RWPE2 (cell line): ENCODE measurements at regions not wholly inside any gene's neighbourhood (a gene's known extent, or its start where the extent isn't known, plus 50 kb on each side); places are given as distances from the start of the nearest gene placed in this dataset.

Source experiments
- ATAC-seq: fragments of 200-7000 bp; cut with Tn5 transposase; 3 replicates; pipeline ENCODE4 v1.9.1; 2021; ENCODE audit warnings: low read depth
- DNase-seq: peaks from one replicate; pipeline ENCODE4 v3.0.0-alpha.2; 2020; ENCODE audit warnings: low spot score
- H3K27ac ChIP-seq: fragments of 450-650 bp; 2 replicates; pipeline ENCODE4 v1.5.1; 2017; ENCODE audit warnings: mild to moderate bottlenecking; ENCODE audit not compliant: poor library complexity, severe bottlenecking
- H3K27me3 ChIP-seq: fragments of 250-450 bp; sonication (Bioruptor Pico); 2 replicates; pipeline ENCODE4 v1.5.1; 2021; ENCODE audit warnings: mild to moderate bottlenecking, moderate library complexity; ENCODE audit not compliant: insufficient read depth, poor library complexity, severe bottlenecking
- H3K36me3 ChIP-seq: fragments of 250-450 bp; sonication (Bioruptor Pico); 2 replicates; pipeline ENCODE4 v1.5.1; 2020; ENCODE audit warnings: low read depth, mild to moderate bottlenecking, moderate library complexity
- H3K4me1 ChIP-seq: fragments of 250-450 bp; sonication (Bioruptor Pico); 2 replicates; pipeline ENCODE4 v1.5.1; 2021; ENCODE audit warnings: mild to moderate bottlenecking, moderate library complexity; ENCODE audit not compliant: insufficient read depth, poor library complexity, severe bottlenecking
- H3K4me3 ChIP-seq: fragments of 250-450 bp; sonication (Bioruptor Pico); 2 replicates; pipeline ENCODE4 v1.5.1; 2021; ENCODE audit warnings: mild to moderate bottlenecking, moderate library complexity; ENCODE audit not compliant: severe bottlenecking
- H3K9me3 ChIP-seq: fragments of 250-450 bp; sonication (Bioruptor Pico); 2 replicates; pipeline ENCODE4 v1.5.1; 2021; ENCODE audit warnings: mild to moderate bottlenecking, moderate library complexity; ENCODE audit not compliant: severe bottlenecking
- TF ChIP-seq, protein P1 (sequence below): fragments of 450-650 bp; IDR thresholded peaks from one replicate; pipeline ENCODE4 v1.5.1; 2017; ENCODE audit warnings: mild to moderate bottlenecking, moderate library complexity; ENCODE audit not compliant: poor library complexity, severe bottlenecking

DNA sequence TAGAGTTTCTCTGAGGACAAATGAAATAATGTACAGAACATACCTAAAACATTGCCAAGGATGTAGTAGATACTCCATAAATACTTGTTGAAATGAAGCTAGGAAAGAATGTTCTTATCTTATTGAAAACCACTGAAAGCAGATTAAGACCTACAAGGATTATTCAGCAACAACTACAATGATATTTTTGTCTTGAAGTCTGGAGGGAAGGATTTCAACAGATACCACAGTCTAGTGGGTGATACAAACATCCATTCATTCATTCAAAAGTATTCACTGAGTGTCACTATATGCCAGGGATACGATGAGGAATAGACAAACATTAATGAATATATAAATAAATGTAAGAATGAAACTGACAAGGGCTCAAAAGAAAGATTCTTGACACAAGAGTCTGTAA is 74.7 kb upstream of the THBS1 start:
- H3K27me3 ChIP-seq, result no peaks in the 10 kb centered on the region
- H3K27ac ChIP-seq, result no peak overlapping the region
- DNase-seq, result no peak
- no peaks in the 10 kb centered on the region for H3K36me3 ChIP-seq
- ATAC-seq, result no peak
- H3K4me3 ChIP-seq, result no peak overlapping the region
- H3K9me3 ChIP-seq, result no peaks in the 10 kb centered on the region
- H3K4me1 ChIP-seq, result peaks cover 6% of the 10 kb centered on the region
- TF ChIP-seq, protein P1, sequence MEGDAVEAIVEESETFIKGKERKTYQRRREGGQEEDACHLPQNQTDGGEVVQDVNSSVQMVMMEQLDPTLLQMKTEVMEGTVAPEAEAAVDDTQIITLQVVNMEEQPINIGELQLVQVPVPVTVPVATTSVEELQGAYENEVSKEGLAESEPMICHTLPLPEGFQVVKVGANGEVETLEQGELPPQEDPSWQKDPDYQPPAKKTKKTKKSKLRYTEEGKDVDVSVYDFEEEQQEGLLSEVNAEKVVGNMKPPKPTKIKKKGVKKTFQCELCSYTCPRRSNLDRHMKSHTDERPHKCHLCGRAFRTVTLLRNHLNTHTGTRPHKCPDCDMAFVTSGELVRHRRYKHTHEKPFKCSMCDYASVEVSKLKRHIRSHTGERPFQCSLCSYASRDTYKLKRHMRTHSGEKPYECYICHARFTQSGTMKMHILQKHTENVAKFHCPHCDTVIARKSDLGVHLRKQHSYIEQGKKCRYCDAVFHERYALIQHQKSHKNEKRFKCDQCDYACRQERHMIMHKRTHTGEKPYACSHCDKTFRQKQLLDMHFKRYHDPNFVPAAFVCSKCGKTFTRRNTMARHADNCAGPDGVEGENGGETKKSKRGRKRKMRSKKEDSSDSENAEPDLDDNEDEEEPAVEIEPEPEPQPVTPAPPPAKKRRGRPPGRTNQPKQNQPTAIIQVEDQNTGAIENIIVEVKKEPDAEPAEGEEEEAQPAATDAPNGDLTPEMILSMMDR, result no peak

DNA sequence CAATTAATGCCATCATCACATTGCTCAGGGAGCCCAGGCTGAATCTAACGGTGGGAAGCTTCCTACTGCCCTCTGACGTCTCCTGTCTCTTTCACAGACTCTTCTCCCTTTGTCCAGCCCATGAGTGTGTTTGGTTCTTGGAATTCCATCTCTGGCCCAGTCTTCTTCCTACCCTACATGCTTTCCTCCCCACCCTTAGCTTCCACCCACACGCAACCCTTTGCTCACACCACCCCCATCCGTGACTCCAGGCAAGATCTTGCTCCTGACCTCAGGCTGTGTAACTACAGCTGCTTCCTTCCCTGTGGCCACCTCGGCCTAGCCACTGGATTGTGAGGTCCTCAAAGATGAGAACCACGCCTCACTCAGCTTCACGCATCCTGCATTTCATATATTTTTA is 72.3 kb upstream of the THBS1 start:
- TF ChIP-seq, protein P1, result no peak
- ATAC-seq, result no peak
- no peak for DNase-seq
- Histone ChIP-seq H3K4me1 (peaks cover 6% of the 10 kb centered on the region), H3K36me3 (no peaks in the 10 kb centered on the region), H3K4me3 (no peak overlapping the region), H3K9me3 (no peaks in the 10 kb centered on the region), H3K27me3 (no peaks in the 10 kb centered on the region), H3K27ac (no peak overlapping the region)

DNA sequence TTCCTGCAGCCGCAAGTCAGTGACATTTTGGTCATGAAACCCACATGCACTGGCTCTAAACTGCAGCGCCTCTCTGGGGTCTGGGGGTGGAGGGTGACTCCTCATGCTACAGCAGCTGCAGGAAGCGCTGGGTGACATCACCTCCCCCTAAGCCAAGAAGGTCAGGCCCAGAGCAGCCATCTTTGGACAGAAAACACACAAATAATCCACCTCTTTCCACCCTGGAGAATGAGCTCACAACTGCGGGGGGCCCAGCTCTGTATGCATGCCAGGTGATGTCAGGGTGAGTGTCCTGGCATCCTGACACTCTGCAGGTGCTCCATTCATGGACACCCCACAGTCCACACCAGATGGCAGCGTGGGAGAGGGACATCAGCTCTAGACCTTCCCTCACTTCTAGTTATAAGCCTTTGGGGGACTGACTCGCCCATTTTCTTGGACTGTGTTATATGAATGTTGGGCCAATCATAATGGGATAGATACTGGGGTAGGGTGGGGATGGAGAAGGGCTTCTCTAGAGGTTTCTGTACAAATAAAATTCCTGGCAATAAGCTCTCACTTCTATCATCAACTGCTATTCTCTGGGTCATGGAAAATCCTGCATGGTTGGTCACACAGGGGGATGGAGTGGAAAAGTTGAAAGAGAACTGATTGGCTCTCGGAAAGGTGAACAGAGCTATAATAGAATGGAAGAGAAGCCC is 70.7 kb upstream of the THBS1 start:
- TF ChIP-seq, protein P1, result no peak
- no peak overlapping the region for H3K4me3 ChIP-seq
- ATAC-seq, result no peak
- H3K27ac ChIP-seq, result no peak overlapping the region
- H3K4me1 ChIP-seq, result peaks cover 2% of the 10 kb centered on the region
- no peak for DNase-seq
- H3K27me3 ChIP-seq, result no peaks in the 10 kb centered on the region
- peaks cover 4% of the 10 kb centered on the region for H3K9me3 ChIP-seq
- no peaks in the 10 kb centered on the region for H3K36me3 ChIP-seq

DNA sequence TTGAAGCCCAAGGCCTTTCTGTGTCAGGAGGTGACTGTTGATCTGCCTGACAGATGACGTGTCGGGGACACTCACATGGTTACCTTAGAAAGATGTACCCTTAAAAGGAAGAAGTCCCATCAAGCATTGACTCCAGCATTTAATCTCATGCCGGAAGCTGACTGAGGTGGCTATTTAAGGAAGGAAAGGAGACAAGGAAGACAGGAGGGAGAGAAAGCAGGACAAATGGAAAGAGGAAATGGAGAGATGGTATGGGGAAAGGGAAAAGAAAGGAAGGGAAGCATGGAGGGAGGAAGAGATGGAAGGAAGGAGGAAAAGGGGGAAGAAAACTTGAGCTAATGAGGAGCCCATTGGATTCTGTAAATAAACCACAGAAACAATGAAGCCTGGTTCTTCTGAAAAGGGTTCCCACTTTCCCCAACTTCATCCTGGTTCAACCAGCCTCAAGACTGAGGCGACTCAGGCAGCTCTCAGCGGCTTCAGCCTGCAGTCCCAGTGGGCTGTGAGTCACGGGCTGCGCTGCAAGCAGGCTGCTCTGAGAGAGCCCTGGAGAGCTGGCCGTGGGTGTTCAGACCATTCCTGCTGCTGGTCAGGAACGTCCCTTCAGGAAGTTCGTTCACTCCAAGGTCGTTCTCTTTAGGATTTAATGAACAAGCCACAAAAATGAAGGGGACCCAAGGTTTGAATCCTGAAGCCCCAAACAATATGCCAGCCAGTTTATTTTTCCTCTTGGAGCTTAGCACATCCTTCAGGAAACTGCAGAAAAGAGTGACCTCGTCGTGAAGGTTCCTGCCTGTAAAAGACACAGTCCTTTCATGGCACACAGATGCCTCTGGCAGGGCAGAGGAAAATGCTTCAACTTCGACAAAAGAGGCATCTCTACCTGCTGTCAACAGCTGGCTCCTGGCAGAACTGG is 69.6 kb upstream of the THBS1 start:
- ATAC-seq (peak; percentile 97), DNase-seq (no peak)
- Histone ChIP-seq H3K27me3 (no peaks in the 10 kb centered on the region), H3K36me3 (no peaks in the 10 kb centered on the region), H3K4me3 (no peak overlapping the region), H3K4me1 (no peaks in the 10 kb centered on the region), H3K9me3 (peaks cover 8% of the 10 kb centered on the region), H3K27ac (no peak overlapping the region)
- TF ChIP-seq, protein P1, result no peak
